ENCODE measurements at regions not wholly inside any gene's neighbourhood (a gene's known extent, or its start where the extent isn't known, plus 50 kb on each side); places are given as distances from the start of the nearest gene placed in this dataset.

DNA sequence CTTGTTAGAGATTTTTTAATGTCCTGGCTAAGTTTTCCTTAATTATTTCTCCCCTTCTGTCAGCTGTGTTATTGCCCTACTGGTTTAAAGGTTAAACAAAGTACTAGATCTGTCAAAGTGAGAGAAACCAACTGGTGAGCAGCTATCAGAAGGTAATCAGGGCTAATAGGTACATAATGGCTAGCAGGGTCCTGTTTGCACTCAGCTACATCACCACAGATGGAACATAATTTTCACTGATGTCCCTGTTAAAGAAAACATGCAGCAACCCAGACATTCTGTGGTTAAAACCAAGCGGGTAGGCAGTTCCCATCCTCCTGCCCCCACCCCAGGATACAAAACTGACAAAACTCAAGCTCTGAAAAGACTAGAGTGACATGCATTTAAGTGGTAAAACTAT, 473.9 kb downstream of the NR2F1-AS1 start:
- H3K4me2 ChIP-seq (ENCODE audit: low read length) = no peak overlapping the region
- H3F3A ChIP-seq (ENCODE audit: control insufficient read depth, insufficient read depth) = no peaks in the 10 kb centered on the region
- H3K36me3 ChIP-seq (ENCODE audit: control insufficient read depth, low read length) = no peaks in the 10 kb centered on the region
- no peaks in the 10 kb centered on the region for H4K20me1 ChIP-seq (ENCODE audit: control insufficient read depth, insufficient read depth, low read depth, low read length)
- H3K9me3 ChIP-seq (ENCODE audit: control insufficient read depth, insufficient read depth, low read length) = no peaks in the 10 kb centered on the region
- no peak overlapping the region for H3K4me3 ChIP-seq (ENCODE audit: low read length)
- H3K9me2 ChIP-seq (replicated peaks; ENCODE audit: control insufficient read depth, low read length) = no peaks in the 10 kb centered on the region
- no peaks in the 10 kb centered on the region for H3K27me3 ChIP-seq (ENCODE audit: control insufficient read depth, low read length)
- no peaks in the 10 kb centered on the region for H3K4me1 ChIP-seq (ENCODE audit: control insufficient read depth, low read length)
- TF ChIP-seq, protein P1, sequence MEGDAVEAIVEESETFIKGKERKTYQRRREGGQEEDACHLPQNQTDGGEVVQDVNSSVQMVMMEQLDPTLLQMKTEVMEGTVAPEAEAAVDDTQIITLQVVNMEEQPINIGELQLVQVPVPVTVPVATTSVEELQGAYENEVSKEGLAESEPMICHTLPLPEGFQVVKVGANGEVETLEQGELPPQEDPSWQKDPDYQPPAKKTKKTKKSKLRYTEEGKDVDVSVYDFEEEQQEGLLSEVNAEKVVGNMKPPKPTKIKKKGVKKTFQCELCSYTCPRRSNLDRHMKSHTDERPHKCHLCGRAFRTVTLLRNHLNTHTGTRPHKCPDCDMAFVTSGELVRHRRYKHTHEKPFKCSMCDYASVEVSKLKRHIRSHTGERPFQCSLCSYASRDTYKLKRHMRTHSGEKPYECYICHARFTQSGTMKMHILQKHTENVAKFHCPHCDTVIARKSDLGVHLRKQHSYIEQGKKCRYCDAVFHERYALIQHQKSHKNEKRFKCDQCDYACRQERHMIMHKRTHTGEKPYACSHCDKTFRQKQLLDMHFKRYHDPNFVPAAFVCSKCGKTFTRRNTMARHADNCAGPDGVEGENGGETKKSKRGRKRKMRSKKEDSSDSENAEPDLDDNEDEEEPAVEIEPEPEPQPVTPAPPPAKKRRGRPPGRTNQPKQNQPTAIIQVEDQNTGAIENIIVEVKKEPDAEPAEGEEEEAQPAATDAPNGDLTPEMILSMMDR (IDR thresholded peaks at IDR 0.05; ENCODE audit: low read depth, low read length, poor library complexity, severe bottlenecking) = no peak
- TF ChIP-seq EZH2phosphoT487 (IDR thresholded peaks at IDR 0.05; ENCODE audit: borderline replicate concordance, low read length) = no peak
- H3K79me2 ChIP-seq (ENCODE audit: control insufficient read depth, low read length) = no peaks in the 10 kb centered on the region
- no peak overlapping the region for H3K27ac ChIP-seq (ENCODE audit: low read depth, low read length)

GRCh38 chr5:93101661-93102060, 479.4 kb downstream of the NR2F1-AS1 start:
- H3K4me3 ChIP-seq (ENCODE audit: low read length) = no peak overlapping the region
- no peak overlapping the region for H3K4me2 ChIP-seq (ENCODE audit: low read length)
- no peaks in the 10 kb centered on the region for H3K79me2 ChIP-seq (ENCODE audit: control insufficient read depth, low read length)
- H3K36me3 ChIP-seq (ENCODE audit: control insufficient read depth, low read length) = no peaks in the 10 kb centered on the region
- no peaks in the 10 kb centered on the region for H3K9me2 ChIP-seq (replicated peaks; ENCODE audit: control insufficient read depth, low read length)
- TF ChIP-seq EZH2phosphoT487 (IDR thresholded peaks at IDR 0.05; ENCODE audit: borderline replicate concordance, low read length) = no peak
- TF ChIP-seq, protein P1 (IDR thresholded peaks at IDR 0.05; ENCODE audit: low read depth, low read length, poor library complexity, severe bottlenecking) = no peak
- H3F3A ChIP-seq (ENCODE audit: control insufficient read depth, insufficient read depth) = no peaks in the 10 kb centered on the region
- no peaks in the 10 kb centered on the region for H3K4me1 ChIP-seq (ENCODE audit: control insufficient read depth, low read length)
- H3K27me3 ChIP-seq (ENCODE audit: control insufficient read depth, low read length) = no peaks in the 10 kb centered on the region
- no peaks in the 10 kb centered on the region for H3K9me3 ChIP-seq (ENCODE audit: control insufficient read depth, insufficient read depth, low read length)
- no peak overlapping the region for H3K27ac ChIP-seq (ENCODE audit: low read depth, low read length)
- H4K20me1 ChIP-seq (ENCODE audit: control insufficient read depth, insufficient read depth, low read depth, low read length) = no peaks in the 10 kb centered on the region

DNA sequence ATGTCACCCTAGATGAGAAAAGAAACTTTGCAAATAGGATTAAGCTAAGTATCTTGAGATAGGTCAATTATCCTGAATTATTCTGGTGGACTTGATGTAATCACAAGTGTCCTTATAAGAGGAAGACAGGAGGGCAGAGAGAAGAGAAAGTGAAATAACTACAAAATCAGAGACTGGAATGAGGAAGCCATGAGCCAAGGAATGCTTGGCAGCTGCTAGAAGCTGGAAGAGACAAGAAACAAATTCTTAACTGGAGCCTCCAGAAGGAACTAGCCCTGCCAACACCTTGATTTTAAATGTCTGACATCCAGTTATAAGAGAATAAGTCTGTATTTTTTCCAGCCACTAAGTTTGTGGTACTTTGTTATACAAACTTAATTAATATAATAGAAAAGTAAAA, 480.0 kb downstream of the NR2F1-AS1 start:
- no peaks in the 10 kb centered on the region for H4K20me1 ChIP-seq (ENCODE audit: control insufficient read depth, insufficient read depth, low read depth, low read length)
- TF ChIP-seq, protein P1 (IDR thresholded peaks at IDR 0.05; ENCODE audit: low read depth, low read length, poor library complexity, severe bottlenecking) = no peak
- no peak for TF ChIP-seq EZH2phosphoT487 (IDR thresholded peaks at IDR 0.05; ENCODE audit: borderline replicate concordance, low read length)
- H3K79me2 ChIP-seq (ENCODE audit: control insufficient read depth, low read length) = no peaks in the 10 kb centered on the region
- no peaks in the 10 kb centered on the region for H3F3A ChIP-seq (ENCODE audit: control insufficient read depth, insufficient read depth)
- H3K27me3 ChIP-seq (ENCODE audit: control insufficient read depth, low read length) = no peaks in the 10 kb centered on the region
- H3K9me3 ChIP-seq (ENCODE audit: control insufficient read depth, insufficient read depth, low read length) = no peaks in the 10 kb centered on the region
- H3K4me3 ChIP-seq (ENCODE audit: low read length) = no peak overlapping the region
- H3K36me3 ChIP-seq (ENCODE audit: control insufficient read depth, low read length) = no peaks in the 10 kb centered on the region
- H3K27ac ChIP-seq (ENCODE audit: low read depth, low read length) = no peak overlapping the region
- no peaks in the 10 kb centered on the region for H3K4me1 ChIP-seq (ENCODE audit: control insufficient read depth, low read length)
- H3K4me2 ChIP-seq (ENCODE audit: low read length) = no peak overlapping the region
- no peaks in the 10 kb centered on the region for H3K9me2 ChIP-seq (replicated peaks; ENCODE audit: control insufficient read depth, low read length)

GRCh38 chr5:93100428-93100827, 480.6 kb downstream of the NR2F1-AS1 start:
- Histone ChIP-seq H3K4me3 (ENCODE audit: low read length) (no peak overlapping the region), H3K27me3 (ENCODE audit: control insufficient read depth, low read length) (no peaks in the 10 kb centered on the region), H3K9me3 (ENCODE audit: control insufficient read depth, insufficient read depth, low read length) (no peaks in the 10 kb centered on the region), H3K79me2 (ENCODE audit: control insufficient read depth, low read length) (no peaks in the 10 kb centered on the region), H4K20me1 (ENCODE audit: control insufficient read depth, insufficient read depth, low read depth, low read length) (no peaks in the 10 kb centered on the region), H3K4me1 (ENCODE audit: control insufficient read depth, low read length) (no peaks in the 10 kb centered on the region), H3K9me2 (replicated peaks; ENCODE audit: control insufficient read depth, low read length) (no peaks in the 10 kb centered on the region), H3F3A (ENCODE audit: control insufficient read depth, insufficient read depth) (no peaks in the 10 kb centered on the region), H3K36me3 (ENCODE audit: control insufficient read depth, low read length) (no peaks in the 10 kb centered on the region), H3K4me2 (ENCODE audit: low read length) (no peak overlapping the region), H3K27ac (ENCODE audit: low read depth, low read length) (no peak overlapping the region)
- TF ChIP-seq EZH2phosphoT487 (IDR thresholded peaks at IDR 0.05; ENCODE audit: borderline replicate concordance, low read length) = no peak
- TF ChIP-seq, protein P1 (IDR thresholded peaks at IDR 0.05; ENCODE audit: low read depth, low read length, poor library complexity, severe bottlenecking) = no peak

Measured in DOHH2 (cell line).